Upper lobe of left lung (tissue), 6 donors: ENCODE measurements at regions not wholly inside any gene's neighbourhood (a gene's known extent, or its start where the extent isn't known, plus 50 kb on each side); places are given as distances from the start of the nearest gene placed in this dataset.

Experiments
- ATAC-seq, 2 donors: fragments of 200-7000 bp; cut with Tn5 transposase; one replicate each; pipeline ENCODE4 v1.9.1; 2022; ENCODE audit warnings: mild to moderate bottlenecking in 2 of 2, moderate library complexity in 2 of 2; ENCODE audit not compliant: low FRiP score in 2 of 2
- DNase-seq, 2 donors: peaks; one replicate each; pipeline ENCODE4 v3.0.0-alpha.2; 2019 to 2020
- H3K27ac ChIP-seq, 4 donors: fragments of 200-600 bp; sonication (generic); one replicate each; pipeline ENCODE4 v1.5.1; 2016 to 2019
- H3K27me3 ChIP-seq, 4 donors: fragments of 200-600 bp; sonication (generic); one replicate each; pipeline ENCODE4 v1.5.1; 2017 to 2019
- H3K36me3 ChIP-seq, 4 donors: fragments of 200-600 bp; sonication (generic); one replicate each; pipeline ENCODE4 v1.5.1; 2016 to 2019
- H3K4me1 ChIP-seq, 4 donors: fragments of 200-600 bp; sonication (generic); one replicate each; pipeline ENCODE4 v1.5.1; 2018 to 2019
- H3K4me3 ChIP-seq, 4 donors: fragments of 200-600 bp; sonication (generic); one replicate each; pipeline ENCODE4 v1.5.1; 2017 to 2019; ENCODE audit warnings: mild to moderate bottlenecking in 2 of 4, moderate library complexity in 1 of 4
- H3K9me3 ChIP-seq, 4 donors: fragments of 200-600 bp; sonication (generic); one replicate each; pipeline ENCODE4 v1.5.1; 2018 to 2019
- CTCF ChIP-seq, 6 experiments: fragments of 450-650 bp in 4 of 6; fragments of 200-600 bp in 2 of 6; sonication (generic) in 2 of 6; IDR thresholded peaks; one replicate each; pipeline ENCODE4 v1.5.1; 2016 to 2019; ENCODE audit warnings: antibody characterized with exemption in 6 of 6
- EP300 ChIP-seq, 4 donors: sonication (generic); formaldehyde crosslinking; IDR thresholded peaks; one replicate each; pipeline ENCODE4 v1.5.1; 2017; ENCODE audit warnings: antibody characterized with exemption in 4 of 4, control low read depth in 2 of 4
- POLR2A ChIP-seq, 4 donors: fragments of 450-650 bp; IDR thresholded peaks; one replicate each; pipeline ENCODE4 v1.5.1; 2016 to 2017; ENCODE audit warnings: antibody characterized with exemption in 4 of 4, mild to moderate bottlenecking in 2 of 4
- POLR2AphosphoS5 ChIP-seq, 2 donors: sonication (generic); formaldehyde crosslinking; IDR thresholded peaks; one replicate each; pipeline ENCODE4 v1.5.1; 2017; ENCODE audit warnings: antibody characterized with exemption in 2 of 2
- whole genome bisulfite sequencing, 2 donors: methylation state at CpG; one replicate each; pipeline ENCODE4 v1.1.5; 2017 to 2018; 5-methylcytosine and 5-hydroxymethylcytosine counted together
- donor health status: DM: no; HTN: no; CAD: no; lungs with moderate emphysema.
- donor health status: DM: no; HTN: yes; CAD: no; lungs with severe emphysema.

- H3K4me1 ChIP-seq = peaks cover 0 to 7% (median 0%) of the 10 kb centered on the region in 4 donors
- 65 to 79% methylated on average over 3 of the region's 3 CpGs for WGBS, 2 donors
- ATAC-seq = no peak
Measured at GRCh38 chr5:93245226-93245625, 335.8 kb downstream of the NR2F1-AS1 start.

GRCh38 chr5:93243481-93243880 lies 337.5 kb downstream of the NR2F1-AS1 start:
- WGBS, 2 donors = 55 to 59% methylated on average over 1 of the region's 1 CpG

More at GRCh38 chr5:93245226-93245625, 335.8 kb downstream of the NR2F1-AS1 start:
- H3K36me3 ChIP-seq = no peaks in the 10 kb centered on the region
- TF ChIP-seq EP300 (IDR thresholded peaks at IDR 0.05) = no peak
- TF ChIP-seq CTCF (IDR thresholded peaks at IDR 0.05) = no peak
- TF ChIP-seq POLR2A (IDR thresholded peaks at IDR 0.05) = no peak
- TF ChIP-seq POLR2AphosphoS5 (IDR thresholded peaks at IDR 0.05) = no peak
- no peaks in the 10 kb centered on the region for H3K27me3 ChIP-seq
- H3K4me3 ChIP-seq = no peak overlapping the region
- peak overlapping the region in 2 of 4 donors; percentile 3 to 51 for H3K27ac ChIP-seq
- H3K9me3 ChIP-seq = no peaks in the 10 kb centered on the region
- DNase-seq = no peak

GRCh38 chr5:93240228-93240834 lies 340.7 kb downstream of the NR2F1-AS1 start:
- TF ChIP-seq CTCF (IDR thresholded peaks at IDR 0.05) (no peak), POLR2AphosphoS5 (IDR thresholded peaks at IDR 0.05) (no peak), POLR2A (IDR thresholded peaks at IDR 0.05) (no peak)
- ATAC-seq = no peak
- Histone ChIP-seq H3K36me3 (no peaks in the 10 kb centered on the region), H3K27ac (no peak overlapping the region), H3K9me3 (no peaks in the 10 kb centered on the region), H3K4me1 (peaks cover 0 to 1% (median 0%) of the 10 kb centered on the region in 4 donors), H3K27me3 (no peaks in the 10 kb centered on the region), H3K4me3 (no peak overlapping the region)
- 88 to 90% methylated on average over 5 of the region's 5 CpGs for WGBS, 2 donors
- DNase-seq = no peak

More at GRCh38 chr5:93243481-93243880, 337.5 kb downstream of the NR2F1-AS1 start:
- Histone ChIP-seq H3K27ac (peak overlapping the region in 1 of 4 donors; percentile 14), H3K9me3 (no peaks in the 10 kb centered on the region), H3K4me3 (no peak overlapping the region), H3K27me3 (no peaks in the 10 kb centered on the region), H3K4me1 (peaks cover 0 to 7% (median 0%) of the 10 kb centered on the region in 4 donors), H3K36me3 (no peaks in the 10 kb centered on the region)
- ATAC-seq (no peak), DNase-seq (no peak)
- TF ChIP-seq POLR2A (IDR thresholded peaks at IDR 0.05) (no peak), EP300 (IDR thresholded peaks at IDR 0.05) (no peak), CTCF (IDR thresholded peaks at IDR 0.05) (no peak), POLR2AphosphoS5 (IDR thresholded peaks at IDR 0.05) (no peak)

- no peak overlapping the region for H3K27ac ChIP-seq
- DNase-seq (no peak), ATAC-seq (no peak)
- TF ChIP-seq POLR2AphosphoS5 (IDR thresholded peaks at IDR 0.05) (no peak), POLR2A (IDR thresholded peaks at IDR 0.05) (no peak), EP300 (IDR thresholded peaks at IDR 0.05) (no peak), CTCF (IDR thresholded peaks at IDR 0.05) (no peak)
- H3K4me3 ChIP-seq = no peak overlapping the region
- no peaks in the 10 kb centered on the region for H3K9me3 ChIP-seq
- 95 to 99% methylated on average over 4 of the region's 4 CpGs for WGBS, 2 donors
- H3K4me1 ChIP-seq = no peaks in the 10 kb centered on the region
- H3K27me3 ChIP-seq = no peaks in the 10 kb centered on the region
- no peaks in the 10 kb centered on the region for H3K36me3 ChIP-seq
Measured at GRCh38 chr5:93236807-93237421, 344.1 kb downstream of the NR2F1-AS1 start.

GRCh38 chr5:93235761-93236160 lies 345.3 kb downstream of the NR2F1-AS1 start:
- Histone ChIP-seq H3K36me3 (no peaks in the 10 kb centered on the region), H3K4me3 (no peak overlapping the region), H3K27ac (no peak overlapping the region), H3K27me3 (no peaks in the 10 kb centered on the region), H3K9me3 (no peaks in the 10 kb centered on the region), H3K4me1 (no peaks in the 10 kb centered on the region)
- TF ChIP-seq EP300 (IDR thresholded peaks at IDR 0.05) = no peak
- TF ChIP-seq POLR2AphosphoS5 (IDR thresholded peaks at IDR 0.05) = no peak
- no peak for TF ChIP-seq POLR2A (IDR thresholded peaks at IDR 0.05)
- no peak for TF ChIP-seq CTCF (IDR thresholded peaks at IDR 0.05)
- WGBS, 2 donors = 54 to 56% methylated on average over 1 of the region's 1 CpG
- ATAC-seq (no peak), DNase-seq (no peak)
